HepG2 (cell line): ENCODE measurements at regions not wholly inside any gene's neighbourhood (a gene's known extent, or its start where the extent isn't known, plus 50 kb on each side); places are given as distances from the start of the nearest gene placed in this dataset.

Experiments used
- CTCF ChIP-seq: sonication (generic); formaldehyde crosslinking; IDR thresholded peaks from 2 replicates; pipeline ENCODE4 v1.5.0; 2020; ENCODE audit warnings: mild to moderate bottlenecking, missing genetic modification reagents, moderate library complexity
- FOXM1 ChIP-seq: sonication (generic); formaldehyde crosslinking; IDR thresholded peaks from 2 replicates; pipeline ENCODE4 v1.5.0; 2020; ENCODE audit warnings: missing genetic modification reagents
- POLR2A ChIP-seq, 2 experiments: IDR thresholded peaks; 2 replicates each; pipeline ENCODE4 v1.6.1; 2011; ENCODE audit warnings: low read depth in 2 of 2, low read length in 2 of 2, mild to moderate bottlenecking in 1 of 2, moderate library complexity in 1 of 2; ENCODE audit not compliant: insufficient read depth in 1 of 2
- ZNF543 ChIP-seq: sonication (generic); formaldehyde crosslinking; IDR thresholded peaks from 2 replicates; pipeline ENCODE4 v1.4.0; 2020; ENCODE audit warnings: mild to moderate bottlenecking, missing genetic modification reagents

- TF ChIP-seq ZNF543 (CRISPR knock-in tag) (no peak), POLR2A (IDR thresholded peaks at IDR 0.05; ENCODE audit: insufficient read depth in 1 of 2, low read depth in 2 of 2, low read length in 2 of 2) (no peak), CTCF (CRISPR knock-in tag) (no peak), FOXM1 (CRISPR knock-in tag) (no peak)
These were observed 107.3 kb downstream of the PDGFA start for GRCh38 chr7:412313-412710.
